UCSD-AML1 (cell line): ENCODE measurements at regions not wholly inside any gene's neighbourhood (a gene's known extent, or its start where the extent isn't known, plus 50 kb on each side); places are given as distances from the start of the nearest gene placed in this dataset.

Experiments
- DNase-seq: peaks from one replicate; lab custom pipeline; 2025; ENCODE audit not compliant: unreplicated experiment; lab: John Stamatoyannopoulos, UW

GRCh38 chr4:136862653-136863052 is 669.6 kb downstream of the PCDH18 start:
- DNase-seq: no peak

- no peak for DNase-seq
Measured at GRCh38 chr4:136861091-136861490, 671.2 kb downstream of the PCDH18 start.

- no peak for DNase-seq
Measured at GRCh38 chr4:136858903-136859302, 673.4 kb downstream of the PCDH18 start.

GRCh38 chr4:136855886-136856285 is 676.4 kb downstream of the PCDH18 start:
- DNase-seq: no peak

GRCh38 chr4:136850446-136850845 is 681.8 kb downstream of the PCDH18 start:
- no peak for DNase-seq

- DNase-seq: no peak
Measured at GRCh38 chr4:136847881-136848621, 684.2 kb downstream of the PCDH18 start.

DNA sequence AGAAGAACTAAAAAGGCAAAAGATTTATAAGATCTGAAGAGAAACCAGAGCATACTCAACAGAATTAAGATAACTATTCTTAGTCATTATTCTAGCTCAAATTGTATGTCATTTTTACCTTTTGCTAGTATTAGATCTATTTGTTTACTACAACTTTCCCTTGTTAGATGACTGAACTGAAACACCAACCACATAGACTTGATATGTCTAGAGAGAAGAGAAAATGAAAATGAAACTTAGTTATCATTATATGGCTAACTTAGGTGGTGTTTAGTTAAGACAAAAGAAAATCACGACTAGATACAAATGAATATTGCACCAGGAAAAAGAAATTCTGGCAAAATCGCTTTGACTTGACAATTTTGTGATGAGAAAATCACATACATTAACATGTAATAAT is 690.8 kb downstream of the PCDH18 start:
- DNase-seq: no peak

- DNase-seq: no peak
Measured at GRCh38 chr4:136838607-136839006, 693.7 kb downstream of the PCDH18 start.

- DNase-seq: peak; percentile 14
Measured at GRCh38 chr4:136831553-136831952, 700.7 kb downstream of the PCDH18 start.

DNA sequence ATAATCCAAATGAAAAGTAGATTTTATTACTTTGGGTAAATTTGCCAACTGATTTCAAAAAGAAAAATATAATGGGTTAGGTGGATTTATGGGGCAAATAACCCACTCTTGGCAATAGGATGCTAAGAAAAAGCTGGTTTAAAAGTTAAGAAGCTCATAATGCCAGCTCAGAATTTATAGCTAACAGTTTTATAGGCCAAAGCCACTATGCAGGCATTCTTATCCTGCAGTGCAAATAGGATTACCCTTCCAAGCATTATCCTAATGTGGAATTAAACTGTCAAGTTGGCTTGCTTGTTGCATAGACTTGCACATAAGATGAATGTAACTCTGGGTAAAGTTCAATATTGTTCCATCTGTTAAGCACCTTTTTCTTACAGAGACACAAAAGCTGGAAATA is 703.0 kb downstream of the PCDH18 start:
- no peak for DNase-seq

GRCh38 chr4:136823020-136823419 is 709.3 kb downstream of the PCDH18 start:
- DNase-seq: no peak

DNA sequence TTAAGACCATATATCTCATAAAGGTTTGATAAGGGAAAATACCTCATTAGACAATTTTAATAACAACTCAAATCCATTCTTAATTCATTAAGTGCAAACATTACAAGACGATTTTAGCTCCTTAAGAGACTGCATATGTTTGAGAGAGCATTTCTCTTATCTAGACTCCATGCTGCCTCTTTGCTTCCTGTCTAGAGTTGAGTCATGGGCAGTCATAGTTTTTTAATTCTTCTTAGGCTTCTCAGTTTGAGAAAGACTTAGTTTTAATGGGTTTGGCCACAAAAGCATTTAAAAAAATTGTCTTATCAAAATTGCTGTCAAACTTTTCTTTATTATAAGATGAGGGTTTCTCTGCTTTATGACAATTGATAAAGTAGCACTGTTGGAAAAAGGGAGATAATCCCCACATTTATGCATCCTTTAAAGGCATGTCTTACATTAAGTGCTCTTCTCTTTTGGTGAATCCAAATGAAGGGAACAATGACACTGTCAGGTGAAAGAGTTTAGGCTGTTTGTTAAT is 713.4 kb downstream of the PCDH18 start:
- no peak for DNase-seq

GRCh38 chr4:136812100-136812880 is 720.0 kb downstream of the PCDH18 start:
- no peak for DNase-seq

DNA sequence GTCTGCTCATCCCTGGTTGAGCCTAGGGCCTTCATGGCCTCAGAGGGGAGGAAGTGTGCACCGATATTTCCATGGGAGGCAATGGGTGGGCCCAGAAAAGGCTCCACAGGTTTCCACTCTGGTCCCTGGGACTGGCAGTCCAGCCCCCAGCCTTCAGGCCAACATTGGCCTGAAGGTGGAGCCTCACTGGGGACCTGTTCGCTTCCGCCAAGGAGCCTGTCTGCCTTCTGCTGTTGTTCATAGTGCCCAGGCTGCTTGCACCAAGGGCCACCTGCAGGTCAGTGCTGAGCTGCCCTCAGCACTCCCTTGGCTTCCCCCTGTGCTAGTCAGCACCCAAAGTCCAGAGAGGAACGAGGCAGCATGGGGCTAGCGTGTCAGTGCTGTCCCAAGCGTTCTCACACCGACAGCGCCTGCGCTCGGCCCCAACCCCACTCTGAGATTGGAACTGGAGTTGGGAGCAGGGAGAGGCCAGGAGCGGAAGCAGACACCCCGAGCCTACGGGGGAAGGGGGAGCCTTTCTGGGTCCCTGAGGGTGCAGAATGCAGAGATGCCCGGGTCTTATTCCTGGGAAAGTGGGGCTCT is 720.7 kb downstream of the PCDH18 start:
- no peak for DNase-seq

DNA sequence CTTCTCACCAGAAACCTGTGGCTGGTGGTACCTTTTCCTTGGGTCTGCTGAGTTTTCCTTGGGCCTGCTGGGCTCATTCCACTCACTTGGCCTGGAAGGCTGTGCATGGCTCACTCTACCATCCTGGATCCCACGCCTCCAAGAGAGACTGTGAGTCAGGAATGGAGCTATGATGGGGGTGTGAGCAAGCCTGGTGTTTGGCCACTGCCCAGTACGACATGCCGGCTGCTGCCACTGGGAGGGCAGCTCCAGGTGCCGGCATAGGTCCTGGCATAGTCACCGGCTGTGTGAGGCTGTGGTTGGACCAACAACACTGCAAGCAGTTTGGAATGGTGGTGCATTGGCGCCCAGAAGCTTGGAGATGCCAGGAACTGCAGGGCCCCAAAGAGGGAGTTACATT is 721.7 kb downstream of the PCDH18 start:
- DNase-seq: no peak

GRCh38 chr4:136806844-136807243 is 725.5 kb downstream of the PCDH18 start:
- no peak for DNase-seq

DNA sequence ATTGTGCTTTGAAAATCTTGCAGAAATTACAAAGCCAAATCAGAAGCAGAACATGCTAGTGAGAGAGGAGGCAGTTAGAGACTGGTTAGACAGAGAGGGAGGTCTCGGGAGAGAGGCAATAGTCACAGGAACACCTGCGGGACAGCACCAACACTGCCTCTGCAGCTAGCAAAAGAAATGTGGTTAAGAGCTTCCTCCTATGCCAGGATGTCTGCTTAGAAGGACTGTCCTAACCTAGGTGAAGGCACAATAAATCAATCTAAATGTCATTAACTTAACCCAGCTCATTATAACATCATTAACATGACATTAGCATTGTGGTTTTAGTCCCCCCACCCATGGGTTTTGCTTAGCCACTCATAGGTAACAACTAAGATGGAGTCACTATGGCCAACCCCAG is 726.7 kb downstream of the PCDH18 start:
- no peak for DNase-seq

- no peak for DNase-seq
Measured at GRCh38 chr4:136803433-136803832, 728.9 kb downstream of the PCDH18 start.

DNA sequence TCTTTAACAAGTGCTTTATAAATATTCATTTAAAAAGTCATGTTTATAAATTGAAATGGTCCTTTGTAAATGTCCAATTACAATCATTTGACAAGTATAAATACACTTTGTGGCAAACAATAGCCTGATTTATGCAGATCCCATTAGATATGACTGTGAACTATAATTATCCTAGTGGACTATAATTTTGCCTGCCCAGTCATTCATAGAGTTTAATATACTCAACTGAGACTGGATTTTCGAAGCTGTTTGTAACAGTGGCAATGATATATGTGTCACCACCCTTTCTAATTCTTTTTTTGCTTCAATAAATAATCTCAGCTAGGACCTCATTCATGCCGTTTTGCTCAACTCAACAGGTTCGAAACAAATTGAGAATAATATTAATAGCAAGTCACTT is 732.0 kb downstream of the PCDH18 start:
- no peak for DNase-seq

- no peak for DNase-seq
Measured at GRCh38 chr4:136796953-136797352, 735.3 kb downstream of the PCDH18 start.

- DNase-seq: no peak
Measured at GRCh38 chr4:136793848-136794247, 738.4 kb downstream of the PCDH18 start.

- no peak for DNase-seq
Measured at GRCh38 chr4:136784326-136784725, 748.0 kb downstream of the PCDH18 start.
